NCI-H1930 (cell line): ENCODE measurements at regions not wholly inside any gene's neighbourhood (a gene's known extent, or its start where the extent isn't known, plus 50 kb on each side); places are given as distances from the start of the nearest gene placed in this dataset.
"Not testable (repeated sequence)": the region's sequence is repeated elsewhere in the genome, so short reads cannot be mapped to it uniquely, and the experiment has no call there.

ENCODE experiments used
- DNase-seq, 2 experiments: peaks; one replicate each; lab custom pipeline; 2025; lab: John Stamatoyannopoulos, UW

GRCh38 chr9:7467186-7467585 is 332.4 kb downstream of the DMAC1 start:
- no peak for DNase-seq

DNA sequence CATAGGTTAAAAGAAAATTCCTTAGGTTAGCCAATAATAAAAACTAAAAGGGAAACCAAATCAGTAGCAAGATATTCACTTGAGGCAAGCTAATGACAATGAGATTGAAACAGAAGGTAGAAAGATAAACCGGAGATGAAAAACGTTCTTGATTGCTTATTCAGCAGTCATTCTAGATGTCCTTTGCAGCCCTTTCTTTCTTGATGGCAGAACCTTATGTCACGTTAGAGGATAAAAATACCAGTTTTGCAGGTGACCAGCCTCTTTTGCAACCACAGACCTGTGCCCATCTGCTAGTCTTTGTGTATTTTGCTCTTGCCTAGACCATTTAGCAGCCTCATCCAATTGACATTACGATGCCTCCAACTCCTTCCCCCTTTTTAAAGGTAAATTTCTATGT is 337.8 kb downstream of the DMAC1 start:
- DNase-seq = no peak

DNA sequence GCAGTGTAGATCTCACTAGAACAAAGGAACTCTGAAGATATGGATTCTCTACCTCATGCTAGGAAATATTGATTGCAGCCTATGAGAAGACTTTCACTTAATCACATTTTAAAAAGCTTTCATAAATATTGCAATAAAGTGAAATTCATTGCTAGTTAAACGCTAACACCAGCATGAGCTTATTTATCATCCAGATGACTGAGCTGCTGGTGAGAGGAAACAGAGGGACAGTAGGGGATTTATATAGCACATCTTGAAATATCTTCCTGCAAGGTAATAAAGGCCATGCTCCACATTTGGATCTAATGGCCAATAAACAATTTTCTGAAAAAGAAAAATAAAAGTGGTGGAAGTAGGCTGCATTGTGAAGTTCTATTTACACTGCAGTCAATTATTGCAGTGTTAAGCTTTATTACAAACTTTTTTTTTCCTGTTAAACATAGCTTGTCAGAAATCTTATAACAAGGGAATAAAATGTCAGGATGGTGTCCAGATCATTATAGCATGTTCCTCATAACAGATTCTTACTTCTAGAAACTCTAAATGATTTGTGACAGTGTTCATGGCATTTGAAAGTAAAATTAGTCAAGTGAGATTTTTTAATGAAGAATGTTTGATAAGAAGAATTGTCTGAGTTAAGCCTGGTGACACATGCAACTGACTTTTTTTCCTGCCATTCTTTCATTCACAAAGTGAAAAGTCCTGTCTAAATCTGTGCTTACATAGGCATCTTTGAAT is 342.6 kb downstream of the DMAC1 start:
- no peak for DNase-seq

DNA sequence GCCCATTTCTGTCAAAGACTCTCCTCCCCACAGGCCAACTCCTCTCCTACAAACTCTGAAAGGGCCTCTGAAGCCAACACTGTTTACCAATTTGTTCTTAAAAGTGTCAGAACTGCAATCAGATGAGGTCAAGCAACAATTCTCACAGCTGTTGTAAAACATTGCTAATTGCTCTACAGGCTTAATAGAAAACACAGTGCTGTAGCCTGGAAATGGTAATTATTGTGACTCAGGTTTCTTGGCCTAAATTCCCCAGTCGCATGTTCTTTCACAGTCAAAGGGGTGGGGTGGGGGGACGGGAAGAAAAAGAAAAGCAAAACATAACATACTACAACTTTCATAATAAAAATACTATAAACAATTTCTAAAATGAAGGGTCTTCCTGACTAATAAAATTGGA is 343.2 kb downstream of the DMAC1 start:
- no peak for DNase-seq

GRCh38 chr9:7454624-7455023 is 345.0 kb downstream of the DMAC1 start:
- no peak for DNase-seq

GRCh38 chr9:7452378-7452777 is 347.2 kb downstream of the DMAC1 start:
- DNase-seq = no peak

GRCh38 chr9:7451062-7451461 is 348.5 kb downstream of the DMAC1 start:
- DNase-seq = no peak

DNA sequence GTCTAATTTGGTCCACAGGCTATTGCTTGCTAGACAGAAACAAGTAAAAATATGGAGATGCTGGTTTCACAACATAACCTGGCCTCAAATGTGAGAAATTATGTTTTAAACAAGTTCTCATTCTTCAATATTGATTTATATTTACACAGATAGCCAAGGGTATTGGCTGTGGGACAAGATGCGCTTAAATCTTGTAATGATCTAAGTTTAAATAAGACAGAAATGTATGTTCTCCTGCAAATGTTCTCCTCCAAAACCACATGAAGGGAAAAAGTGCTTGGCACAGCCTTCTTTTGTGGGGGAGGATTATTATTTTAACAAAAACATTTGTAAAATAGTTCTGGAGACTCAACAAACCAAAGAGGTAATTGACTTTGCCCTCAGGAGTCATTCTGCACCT is 356.0 kb downstream of the DMAC1 start:
- DNase-seq = no peak

- no peak for DNase-seq
These were observed 360.1 kb downstream of the DMAC1 start for GRCh38 chr9:7439355-7439995.

- DNase-seq = no peak
These were observed 362.8 kb downstream of the DMAC1 start for GRCh38 chr9:7436754-7437153.

DNA sequence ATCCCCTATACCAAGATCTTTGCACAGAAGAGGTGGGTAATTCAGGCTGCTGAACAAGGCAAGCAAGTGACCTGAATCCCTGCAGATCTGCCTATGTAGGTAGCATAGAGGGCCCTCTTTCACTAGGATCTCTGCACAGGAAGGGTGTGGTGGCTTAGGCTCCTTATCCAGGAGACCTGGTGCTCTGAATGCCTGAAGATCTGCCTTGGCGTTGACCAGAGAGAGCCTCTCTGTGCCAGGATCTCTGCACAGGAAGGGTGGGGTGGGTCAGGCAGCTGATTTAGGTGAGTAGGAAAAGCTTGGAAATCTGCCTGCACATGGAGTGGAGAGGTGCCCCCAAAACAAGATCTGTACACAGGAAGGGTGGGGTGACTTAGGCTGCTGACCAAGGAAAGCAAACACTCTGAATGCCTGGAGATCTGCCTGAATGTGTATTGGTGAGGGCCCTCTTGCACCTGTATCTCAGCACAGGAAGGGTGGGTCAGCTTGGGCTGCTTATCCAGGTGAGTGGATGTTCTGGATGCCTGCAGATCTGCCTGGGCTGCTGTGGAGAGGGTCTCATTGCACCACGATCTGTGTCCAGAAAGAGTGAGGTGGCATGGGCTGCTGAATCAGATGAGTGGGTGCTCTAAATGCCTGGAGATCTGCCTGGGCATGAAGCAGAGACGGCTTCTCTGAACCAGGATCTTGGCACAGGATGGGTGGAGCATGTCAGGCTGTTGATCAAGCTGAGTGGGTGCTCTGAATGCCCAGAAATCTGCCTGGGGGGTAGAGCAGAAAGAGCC is 365.9 kb downstream of the DMAC1 start:
- no peak for DNase-seq

- no peak for DNase-seq
These were observed 366.6 kb downstream of the DMAC1 start for GRCh38 chr9:7432989-7433388.

- not testable (repeated sequence) for DNase-seq
These were observed 382.2 kb downstream of the DMAC1 start for GRCh38 chr9:7417397-7417796.

DNA sequence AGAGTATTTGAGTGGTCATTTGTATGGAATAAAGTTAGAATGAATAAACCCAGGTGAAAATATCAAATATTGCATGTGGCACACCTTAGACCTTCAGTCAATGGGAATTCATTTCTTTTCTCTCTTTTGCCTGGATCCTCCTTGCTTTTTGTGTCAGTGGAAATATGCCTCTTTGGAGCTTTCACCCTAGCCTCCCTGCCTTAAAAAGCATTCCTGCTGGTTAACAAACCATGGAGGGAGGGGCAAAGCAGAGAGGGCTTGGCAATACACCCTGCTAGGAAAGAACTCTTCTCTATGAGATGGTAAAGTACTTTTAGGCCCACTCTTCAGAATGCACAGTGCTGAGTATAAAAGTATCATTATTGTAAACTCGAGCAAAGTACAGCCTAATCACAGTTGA is 383.7 kb downstream of the DMAC1 start:
- DNase-seq = no peak

DNA sequence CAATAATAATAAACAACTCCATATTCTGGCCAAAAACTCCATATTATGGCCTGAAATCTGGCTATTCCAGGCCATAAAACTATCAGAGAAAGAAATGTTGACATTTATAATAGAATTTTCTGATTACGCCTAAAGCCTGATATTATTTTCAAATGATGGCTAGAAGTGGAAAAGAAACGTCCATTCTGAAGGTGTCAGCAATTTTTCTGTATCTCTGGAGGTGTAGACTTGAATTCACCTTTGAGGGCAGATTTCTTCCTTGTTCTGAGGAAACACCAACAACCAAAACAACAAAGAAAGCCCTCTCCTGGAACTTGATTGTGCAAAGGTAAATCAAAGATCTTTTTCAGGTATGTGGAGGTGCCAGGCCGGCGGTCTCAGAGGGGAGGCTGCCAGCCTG is 390.7 kb downstream of the DMAC1 start:
- no peak for DNase-seq

DNA sequence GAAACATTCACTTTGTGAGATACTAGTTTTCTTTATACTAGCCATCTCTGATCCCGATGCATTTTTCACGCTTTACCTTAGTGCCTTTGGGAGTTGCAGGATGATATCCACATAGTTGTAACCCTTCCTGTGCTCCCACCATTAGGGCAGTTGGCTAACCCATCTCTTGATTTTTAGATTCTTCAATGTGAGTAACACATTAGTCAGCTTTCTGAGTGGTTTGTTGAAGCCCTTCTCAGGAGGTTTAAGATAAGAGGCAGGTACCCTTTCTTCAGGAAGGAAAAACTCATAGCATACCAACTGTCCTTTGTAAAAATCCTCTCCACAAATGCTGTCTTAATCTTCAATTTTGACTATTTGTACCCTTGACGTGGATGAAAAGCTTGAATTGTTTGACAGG is 392.3 kb downstream of the DMAC1 start:
- no peak for DNase-seq

DNA sequence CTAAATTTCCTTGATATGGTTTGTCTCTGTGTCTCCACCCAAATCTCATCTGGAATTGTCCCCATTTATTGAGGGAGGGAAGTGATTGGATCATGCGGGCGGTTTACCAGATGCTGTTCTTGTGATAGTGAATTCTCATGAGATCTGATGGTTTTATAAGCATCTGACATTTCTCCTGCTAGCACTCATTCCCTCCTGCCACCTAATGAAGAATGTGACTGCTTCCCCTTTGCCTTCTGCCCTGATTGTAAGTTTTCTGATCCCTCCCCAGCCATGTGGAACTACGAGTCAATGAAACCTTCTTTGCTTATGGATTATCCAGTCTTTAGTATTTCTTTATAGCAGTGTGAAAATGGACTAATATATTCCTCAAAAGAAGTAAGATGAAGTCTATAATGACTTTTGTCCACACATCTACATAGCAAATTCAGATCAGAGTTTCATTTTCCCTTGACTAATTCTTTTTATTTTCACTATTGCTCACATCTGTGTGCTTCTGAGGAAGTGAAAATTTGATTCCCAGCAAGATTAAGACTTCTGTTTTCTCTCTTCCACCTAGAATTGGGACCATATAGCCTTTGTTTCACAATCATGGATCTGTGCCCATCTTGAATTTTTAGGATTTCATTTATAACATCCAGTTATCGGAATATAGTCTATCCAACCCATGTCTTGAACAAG is 393.5 kb downstream of the DMAC1 start:
- no peak for DNase-seq

DNA sequence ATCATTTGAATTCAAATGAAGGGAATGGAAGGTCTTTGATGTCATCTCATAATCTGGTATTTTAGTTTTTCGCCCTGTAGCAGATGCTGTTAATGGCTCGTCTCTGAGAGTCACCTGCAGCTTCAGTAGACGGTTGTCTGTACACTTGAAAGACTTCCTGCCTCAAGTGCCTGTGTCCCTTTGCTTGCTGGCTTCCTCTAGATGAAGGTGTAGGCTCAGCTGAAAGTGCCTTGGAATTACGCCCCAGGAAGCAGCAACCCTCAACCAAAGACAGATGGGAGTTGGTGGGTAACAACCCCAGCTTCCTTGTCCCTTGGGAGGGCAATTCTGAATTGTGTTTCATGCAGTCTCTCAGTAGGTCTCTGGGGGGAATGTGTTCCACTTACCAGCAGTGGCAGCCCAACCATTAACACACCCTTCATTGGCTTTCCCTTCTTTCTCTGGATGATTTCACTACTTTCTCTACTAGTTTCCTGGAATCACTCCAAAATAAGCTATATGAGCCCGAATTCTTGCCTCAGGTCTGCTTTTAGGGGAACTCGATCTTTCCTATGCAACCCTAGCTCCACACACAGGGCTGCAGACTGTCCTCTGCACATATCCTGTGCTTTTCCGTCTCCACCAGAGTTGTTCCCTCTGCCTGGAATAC is 395.6 kb downstream of the DMAC1 start:
- DNase-seq = no peak

DNA sequence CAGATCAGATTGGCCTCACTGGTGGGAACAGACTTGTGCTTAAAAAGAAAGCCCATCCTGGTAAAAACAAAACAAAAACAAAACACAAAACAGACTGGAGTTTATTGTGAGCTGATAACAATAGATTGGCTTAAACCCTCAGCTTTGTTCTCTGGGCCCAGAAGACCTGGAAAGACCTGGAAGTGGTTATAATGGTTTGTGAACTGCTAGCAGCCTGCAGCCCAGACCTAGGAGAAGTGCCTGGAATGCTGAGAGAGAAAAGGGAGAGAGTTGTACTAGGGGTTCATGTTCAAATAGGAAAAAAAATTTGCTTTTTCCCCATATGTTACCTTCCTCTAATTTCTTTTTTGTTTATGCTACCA is 396.6 kb downstream of the DMAC1 start:
- DNase-seq = no peak

DNA sequence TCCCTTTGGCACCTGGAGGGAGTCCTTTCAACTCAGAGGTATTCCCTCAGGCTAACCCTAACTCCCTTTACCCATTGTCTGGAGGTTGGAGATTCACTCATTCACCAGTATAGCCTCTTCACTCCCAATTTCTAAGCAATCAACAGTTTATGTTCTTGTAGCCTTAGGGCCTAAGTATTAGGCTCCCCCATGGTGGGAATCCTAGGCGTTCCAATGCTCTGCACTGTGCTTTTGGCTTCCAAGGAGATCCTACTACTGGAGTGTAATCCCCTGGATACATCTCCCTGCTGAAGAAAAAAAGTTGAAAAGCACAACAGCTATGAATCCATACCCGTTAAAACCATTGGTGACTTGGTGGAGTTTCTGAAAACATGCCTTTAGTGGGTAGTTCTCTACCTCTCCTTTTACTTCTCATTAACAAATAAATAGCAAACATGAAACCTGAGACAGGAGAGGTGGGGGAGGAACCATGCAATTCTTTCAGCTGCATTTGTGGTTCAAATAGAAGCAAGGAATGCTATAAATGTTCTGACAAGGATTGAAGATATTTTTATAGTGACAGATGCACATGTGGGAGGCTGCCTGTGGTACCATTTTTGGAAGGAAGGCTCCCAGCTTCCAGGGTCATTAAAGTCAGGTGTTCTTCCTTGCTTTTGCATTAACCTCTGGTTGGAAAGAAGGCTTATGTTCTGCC is 397.1 kb downstream of the DMAC1 start:
- DNase-seq = no peak

- no peak for DNase-seq
These were observed 398.5 kb downstream of the DMAC1 start for GRCh38 chr9:7401116-7401515.
